GM21576 (cell line): ENCODE measurements at regions not wholly inside any gene's neighbourhood (a gene's known extent, or its start where the extent isn't known, plus 50 kb on each side); places are given as distances from the start of the nearest gene placed in this dataset.
"Not testable (repeated sequence)": the region's sequence is repeated elsewhere in the genome, so short reads cannot be mapped to it uniquely, and the experiment has no call there.

Experiments used
- ATAC-seq: cut with Tn5 transposase; IDR thresholded peaks from one replicate; pipeline ENCODE4 v1.9.1; 2021; ENCODE audit warnings: mild to moderate bottlenecking, moderate library complexity; ENCODE audit not compliant: unreplicated experiment

DNA sequence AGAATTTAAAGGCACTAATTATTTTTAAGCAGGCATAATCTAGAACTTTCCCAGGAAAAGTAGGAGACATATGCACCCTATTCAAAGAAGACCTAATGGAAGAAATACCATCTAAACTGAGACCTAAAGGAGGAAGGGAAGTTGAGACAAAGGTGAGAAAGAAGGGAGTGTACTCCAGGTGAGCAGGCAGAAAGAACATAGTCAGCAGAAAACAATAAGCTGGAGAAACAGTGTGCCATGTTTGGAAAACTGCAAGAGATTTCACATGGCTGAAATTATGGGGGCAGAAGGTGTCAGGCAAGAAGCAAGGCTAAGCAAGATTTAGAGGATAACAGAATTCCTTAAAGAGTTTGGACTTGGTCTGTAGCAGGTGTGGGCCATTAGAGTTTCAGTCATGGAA is 167.0 kb upstream of the USP25 start:
- ATAC-seq: no peak

DNA sequence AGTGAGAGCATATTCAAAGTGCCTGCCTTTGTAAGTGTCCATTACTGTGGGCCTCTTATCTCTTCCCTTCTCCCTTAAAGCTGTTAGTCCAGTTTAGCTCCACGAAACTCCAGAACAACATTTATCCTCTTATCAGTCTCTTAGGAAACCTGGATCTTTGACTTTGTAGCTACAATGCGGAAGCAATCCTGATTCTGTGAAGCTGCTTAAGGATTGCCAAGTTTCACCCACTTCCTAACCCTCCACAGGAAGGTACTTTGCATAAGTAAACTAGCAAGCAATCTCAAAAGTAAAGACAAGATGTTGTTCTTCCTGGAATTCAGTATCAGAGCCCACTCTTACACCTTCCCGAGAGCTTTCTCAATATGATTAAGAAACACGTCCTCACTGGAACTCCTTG is 164.9 kb upstream of the USP25 start:
- no peak for ATAC-seq

GRCh38 chr21:15566703-15567102 is 163.1 kb upstream of the USP25 start:
- ATAC-seq: no peak

GRCh38 chr21:15567191-15567590 is 162.6 kb upstream of the USP25 start:
- ATAC-seq: no peak

DNA sequence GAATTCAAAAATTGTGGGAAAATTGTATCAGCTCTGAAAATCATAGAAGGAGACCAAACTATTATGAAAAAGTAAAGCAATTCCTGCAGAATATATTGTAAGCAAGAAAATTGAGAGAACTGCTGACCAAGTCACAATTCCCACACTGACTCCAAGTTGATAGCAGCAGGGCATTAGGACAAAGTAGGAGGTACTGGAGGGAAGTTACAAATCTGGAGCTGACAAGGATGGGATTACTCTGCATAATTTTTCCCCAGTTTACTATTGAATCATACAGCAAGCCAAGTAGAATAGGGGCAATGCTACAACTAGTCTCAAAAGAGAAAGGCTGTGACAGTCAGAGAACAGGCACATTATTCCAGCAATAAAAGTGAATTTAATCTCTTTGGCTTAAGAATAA is 161.3 kb upstream of the USP25 start:
- ATAC-seq: no peak

GRCh38 chr21:15586752-15587427 is 142.9 kb upstream of the USP25 start:
- no peak for ATAC-seq

DNA sequence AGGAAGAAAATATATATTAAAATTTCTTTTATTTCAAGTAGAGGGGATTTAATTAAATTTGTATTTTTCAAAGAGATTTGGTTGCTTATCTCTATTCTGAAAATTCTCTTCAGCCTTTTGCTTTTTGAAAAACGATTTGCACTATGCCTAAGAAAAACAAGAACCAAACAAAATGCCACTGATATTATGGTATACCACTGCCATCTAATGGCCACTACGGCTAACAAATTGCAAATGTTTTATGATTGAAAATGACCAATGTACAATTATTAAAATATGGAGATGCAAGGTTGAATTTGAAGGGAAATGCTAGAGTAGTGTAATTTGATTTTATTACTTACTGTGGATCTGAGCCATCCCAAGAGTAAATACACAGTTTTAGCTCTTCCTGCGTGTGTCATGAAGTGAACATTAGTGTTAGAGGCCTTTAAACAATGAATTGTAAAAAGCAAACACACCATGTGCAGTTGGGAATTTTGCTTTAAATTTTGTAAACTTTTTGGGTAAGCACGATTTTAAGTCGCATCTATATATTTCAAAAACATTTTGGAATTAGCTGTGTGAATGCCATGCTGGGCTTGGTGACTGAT is 137.4 kb upstream of the USP25 start:
- ATAC-seq: no peak

- ATAC-seq: no peak
These were observed 136.8 kb upstream of the USP25 start for GRCh38 chr21:15592957-15593356.

GRCh38 chr21:15601390-15601789 is 128.4 kb upstream of the USP25 start:
- ATAC-seq: no peak

- ATAC-seq: no peak
These were observed 125.4 kb upstream of the USP25 start for GRCh38 chr21:15604413-15604812.

- ATAC-seq: no peak
These were observed 115.0 kb upstream of the USP25 start for GRCh38 chr21:15614766-15615165.

- no peak for ATAC-seq
These were observed 112.8 kb upstream of the USP25 start for GRCh38 chr21:15616864-15617574.

DNA sequence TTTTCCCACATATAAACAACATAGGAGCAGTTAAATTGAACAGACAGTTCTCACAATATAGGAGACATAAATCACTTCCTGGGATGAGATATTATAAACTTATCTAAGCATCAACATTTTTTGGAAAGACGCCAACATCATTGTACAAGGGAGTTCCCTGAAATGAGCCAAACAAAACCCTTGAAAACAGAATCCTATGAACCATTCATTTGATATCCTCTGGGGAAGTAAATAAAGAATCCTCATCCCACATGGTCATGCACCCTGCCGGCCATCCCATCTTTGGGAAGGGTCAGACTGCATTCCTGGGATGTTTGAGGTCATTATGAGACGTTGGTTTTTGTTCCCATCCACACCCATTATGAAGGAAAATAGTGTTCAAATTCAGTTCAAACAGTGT is 111.8 kb upstream of the USP25 start:
- no peak for ATAC-seq

DNA sequence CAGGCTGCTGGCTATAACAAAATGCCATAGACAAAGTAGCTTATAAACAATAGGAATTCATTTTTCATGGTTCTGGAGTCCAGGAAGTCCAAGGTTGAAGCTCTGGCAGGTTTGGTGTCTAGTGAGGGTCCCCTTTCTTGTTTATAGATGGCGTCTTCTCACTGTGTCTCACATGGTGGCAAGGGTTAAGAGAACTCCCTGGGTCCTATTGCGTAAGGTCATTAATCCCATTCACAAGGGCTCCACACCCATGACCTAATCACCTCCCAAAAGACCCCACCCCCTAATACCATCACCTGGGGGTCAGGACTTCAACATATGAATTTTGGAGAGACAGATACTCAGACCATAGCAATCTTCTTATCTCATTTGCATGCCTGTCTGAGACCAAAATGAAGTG is 108.9 kb upstream of the USP25 start:
- no peak for ATAC-seq

- ATAC-seq: no peak
These were observed 105.1 kb upstream of the USP25 start for GRCh38 chr21:15624646-15625045.

DNA sequence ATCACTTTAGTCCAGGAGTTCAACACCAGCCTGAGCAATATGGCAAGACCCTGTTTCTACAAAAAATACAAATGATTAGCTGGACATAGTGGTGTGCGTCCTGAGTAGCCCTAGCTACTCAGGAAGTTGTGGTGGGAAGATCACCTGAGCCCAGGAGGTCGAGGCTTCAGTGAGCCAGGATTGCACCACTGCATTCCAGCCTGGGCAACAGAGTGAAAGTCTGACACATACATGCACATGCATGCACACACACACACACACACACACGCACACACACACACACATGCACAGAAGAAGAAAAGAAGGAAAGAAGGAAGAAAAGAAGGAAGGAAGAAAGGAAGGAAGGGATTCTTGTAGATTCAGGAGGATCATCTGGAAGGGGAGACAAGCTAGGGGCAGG is 104.4 kb upstream of the USP25 start:
- no peak for ATAC-seq

DNA sequence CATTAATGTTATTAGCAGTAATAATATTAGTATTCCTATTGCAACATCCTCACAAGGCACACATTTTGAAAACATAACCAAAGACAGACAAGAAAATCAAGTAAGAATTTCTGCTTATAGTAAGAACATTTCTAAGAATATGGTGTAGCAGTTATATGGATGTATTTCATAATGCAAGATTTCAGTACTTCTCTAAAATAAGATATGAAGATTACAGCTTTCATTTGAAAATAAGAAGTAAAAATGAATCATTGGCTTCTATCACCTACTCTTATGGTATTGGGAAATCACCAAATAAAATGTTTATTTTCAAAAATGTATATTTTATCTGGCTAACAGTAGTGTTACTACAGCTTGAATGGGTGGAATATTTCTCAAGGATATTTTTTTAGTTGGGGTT is 103.8 kb upstream of the USP25 start:
- ATAC-seq: no peak

DNA sequence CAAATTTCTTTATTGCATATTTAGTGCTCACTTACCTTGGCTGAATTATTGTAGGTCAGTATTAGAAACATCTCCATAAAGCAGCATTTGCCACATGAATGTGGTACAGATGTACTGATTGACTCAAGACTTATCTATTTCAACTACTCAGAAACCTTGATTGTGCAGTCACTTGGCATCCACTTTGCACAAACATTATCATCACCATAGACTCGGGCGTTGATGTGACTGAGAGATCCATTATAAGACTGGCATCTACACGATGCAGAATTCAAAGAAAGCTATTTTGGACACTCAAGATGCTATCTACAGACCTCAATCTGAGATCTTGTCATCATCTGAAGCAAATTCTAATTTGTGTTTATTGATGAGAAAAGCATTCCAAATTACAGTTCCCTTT is 102.8 kb upstream of the USP25 start:
- ATAC-seq: no peak

GRCh38 chr21:15627823-15628222 is 102.0 kb upstream of the USP25 start:
- no peak for ATAC-seq

DNA sequence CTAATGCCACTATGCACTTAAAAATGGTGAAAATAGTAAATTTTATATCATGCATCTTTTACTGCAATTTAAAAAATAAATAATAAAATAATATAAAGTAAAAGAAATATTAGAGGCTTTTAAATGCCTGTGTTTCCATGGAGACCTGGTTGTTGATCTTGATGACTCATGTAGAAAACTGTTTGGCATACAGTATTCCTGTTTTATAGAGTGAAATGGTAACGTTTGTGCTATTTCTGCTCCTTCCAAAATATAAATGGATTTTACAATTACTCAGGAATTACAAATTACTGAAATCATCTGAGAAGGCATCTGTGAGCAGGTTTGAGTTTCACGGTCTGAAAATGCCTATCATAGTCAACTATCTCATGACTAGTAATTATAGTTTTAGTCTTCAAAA is 98.4 kb upstream of the USP25 start:
- ATAC-seq: no peak

- not testable (repeated sequence) for ATAC-seq
These were observed 95.2 kb upstream of the USP25 start for GRCh38 chr21:15634541-15634940.

GRCh38 chr21:15638856-15639549 is 90.8 kb upstream of the USP25 start:
- ATAC-seq: no peak
